A549 (cell line): ENCODE measurements at regions not wholly inside any gene's neighbourhood (a gene's known extent, or its start where the extent isn't known, plus 50 kb on each side); places are given as distances from the start of the nearest gene placed in this dataset.

ENCODE experiments used
- ATAC-seq, 2 experiments: fragments of 200-7000 bp in 1 of 2; fragments of >200 bp in 1 of 2; cut with Nextera tagmentation in 1 of 2; cut with Tn5 transposase in 1 of 2; 3 replicates each; pipeline versions ENCODE4 v1.8.0 to v1.9.1; 2018 to 2020; ENCODE audit warnings: mild to moderate bottlenecking in 1 of 2, moderate library complexity in 1 of 2
- CTCF ChIA-PET: fragments of 300-600 bp; sonication (Branson Sonifier 250); formaldehyde crosslinking; extraction: SDS; loops from one replicate; lab custom pipeline; 2021; ENCODE audit warnings: antibody characterized with exemption, inconsistent platforms; lab: Yijun Ruan, JAX
- POLR2A ChIA-PET: fragments of 350-600 bp; formaldehyde crosslinking; extraction: SDS; loops from one replicate; lab custom pipeline; 2021; ENCODE audit warnings: antibody characterized with exemption, inconsistent platforms; lab: Yijun Ruan, JAX
- DNase-seq, 2 experiments: peaks; one replicate each; pipeline versions ENCODE4 v3.0.0 to v3.0.0-alpha.2; 2011 to 2016; ENCODE audit warnings: low read depth in 1 of 2, low spot score in 1 of 2
- FAIRE-seq: peaks from 2 replicates; lab custom pipeline; 2011; peaks lifted over from hg19 to GRCh38; lab: Jason Lieb, UNC
- H3K27ac ChIP-seq, 2 experiments: fragments of >200 bp; sonication (Bioruptor Twin); formaldehyde crosslinking; 3 replicates each; pipeline ENCODE4 v1.5.1; 2016 to 2017
- H3K4me1 ChIP-seq: fragments of >200 bp; sonication (Bioruptor Twin); formaldehyde crosslinking; 3 replicates; pipeline ENCODE4 v1.6.1; 2016
- H3K4me2 ChIP-seq: fragments of >200 bp; sonication (Bioruptor Twin); formaldehyde crosslinking; 3 replicates; pipeline ENCODE4 v1.6.1; 2016
- H3K4me3 ChIP-seq: fragments of >200 bp; sonication (Bioruptor Twin); formaldehyde crosslinking; 3 replicates; pipeline ENCODE4 v1.5.1; 2016
- H3K9me3 ChIP-seq: fragments of >200 bp; sonication (Bioruptor Twin); formaldehyde crosslinking; 3 replicates; pipeline ENCODE4 v1.6.1; 2016
- ATOH8 ChIP-seq: fragments of 250-450 bp; sonication (Bioruptor Pico); IDR thresholded peaks from 2 replicates; pipeline ENCODE4 v1.5.0; 2020; ENCODE audit warnings: low read depth, mild to moderate bottlenecking, moderate library complexity
- CBX8 ChIP-seq: fragments of 200-600 bp; sonication (generic); IDR thresholded peaks from 2 replicates; pipeline ENCODE4 v1.6.1; 2016
- EHF ChIP-seq: fragments of 250-450 bp; sonication (Bioruptor Pico); IDR thresholded peaks from 2 replicates; pipeline ENCODE4 v1.5.0; 2020; ENCODE audit warnings: mild to moderate bottlenecking
- ESRRA ChIP-seq: fragments of 150-350 bp; IDR thresholded peaks from 2 replicates; pipeline ENCODE4 v1.6.1; 2014; ENCODE audit warnings: mild to moderate bottlenecking, low read length, borderline replicate concordance
- HOXB5 ChIP-seq: fragments of 250-450 bp; sonication (Bioruptor Pico); IDR thresholded peaks from 2 replicates; pipeline ENCODE4 v1.5.0; 2020; ENCODE audit warnings: mild to moderate bottlenecking, moderate library complexity
- JUN ChIP-seq, 2 experiments: fragments of >200 bp; sonication (Bioruptor Twin); formaldehyde crosslinking; IDR thresholded peaks; 2 replicates in 1 of 2; 3 replicates in 1 of 2; pipeline ENCODE4 v1.6.1; 2016 to 2017
- KDM5A ChIP-seq: fragments of 200-600 bp; sonication (generic); IDR thresholded peaks from 2 replicates; pipeline ENCODE4 v1.6.1; 2016; ENCODE audit warnings: antibody characterized with exemption, mild to moderate bottlenecking
- POLR2A ChIP-seq: IDR thresholded peaks from 2 replicates; pipeline ENCODE4 v1.6.1; 2012; ENCODE audit warnings: mild to moderate bottlenecking, low read length
- RAD21 ChIP-seq, 2 experiments: fragments of >200 bp in 1 of 2; sonication (Bioruptor Twin) in 1 of 2; formaldehyde crosslinking in 1 of 2; IDR thresholded peaks in 1 of 2; conservative IDR thresholded peaks in 1 of 2; 2 replicates in 1 of 2; 3 replicates in 1 of 2; pipeline ENCODE4 v1.6.1; 2012 to 2018; ENCODE audit warnings: inconsistent platforms in 1 of 2
- TP53 ChIP-seq: fragments of 250-450 bp; sonication (Bioruptor Pico); IDR thresholded peaks from 2 replicates; pipeline ENCODE4 v1.5.0; 2021; ENCODE audit warnings: mild to moderate bottlenecking, moderate library complexity
- USF2 ChIP-seq: fragments of 450-650 bp; IDR thresholded peaks from 2 replicates; pipeline ENCODE4 v1.6.1; 2014; ENCODE audit warnings: antibody characterized with exemption
- ZC3H11A ChIP-seq: fragments of 450-650 bp; IDR thresholded peaks from 2 replicates; pipeline ENCODE4 v1.6.1; 2014; ENCODE audit warnings: antibody characterized with exemption, mild to moderate bottlenecking
- ZNF302 ChIP-seq: fragments of 250-450 bp; sonication (Bioruptor Pico); IDR thresholded peaks from 2 replicates; pipeline ENCODE4 v1.9.0; 2021; ENCODE audit warnings: inconsistent platforms, mild to moderate bottlenecking, moderate library complexity
- WGBS: methylation state at CpG from one replicate; pipeline ENCODE4 v1.1.6; 2017; ENCODE audit errors: missing lambda C conversion rate; 5-methylcytosine and 5-hydroxymethylcytosine counted together
- TF ChIP-seq, protein P1 (sequence below): IDR thresholded peaks from 2 replicates; pipeline ENCODE4 v1.6.1; 2012; ENCODE audit warnings: low read depth, borderline replicate concordance
- TF ChIP-seq, protein P2 (sequence below): fragments of >200 bp; sonication (Bioruptor Twin); formaldehyde crosslinking; IDR thresholded peaks from 2 replicates; pipeline ENCODE4 v1.6.1; 2016
- TF ChIP-seq, protein P3 (sequence below): IDR thresholded peaks from 2 replicates; pipeline ENCODE4 v1.6.1; 2012
- TF ChIP-seq, protein P4 (sequence below): fragments of >200 bp; sonication (Bioruptor Twin); formaldehyde crosslinking; IDR thresholded peaks from 3 replicates; pipeline ENCODE4 v1.6.1; 2016

DNA sequence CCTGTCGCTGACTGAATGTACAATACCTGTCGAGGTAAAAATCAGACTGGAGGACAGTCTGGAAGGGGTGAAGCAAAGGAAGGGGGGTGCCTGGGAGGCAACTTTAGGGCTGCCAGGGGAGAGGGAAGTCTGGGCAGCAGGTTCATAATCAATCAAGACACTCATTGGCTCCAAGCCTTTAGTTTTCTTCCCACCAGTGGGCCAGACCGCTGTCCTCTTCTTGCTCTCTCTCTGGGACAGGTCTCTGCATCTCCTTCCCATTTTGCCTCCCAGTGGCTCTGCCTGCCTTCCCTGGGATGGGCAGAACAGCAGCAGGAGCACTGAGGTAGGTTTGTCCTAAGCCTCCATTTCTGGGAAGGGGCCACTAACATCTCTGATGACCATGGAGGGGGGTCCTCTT, 206.5 kb downstream of the TTC8 start:
- ChIA-PET POLR2A (no interaction called here), CTCF (no interaction called here)
- no peak for ATAC-seq
- no peak for DNase-seq
- no peak for FAIRE-seq
- no peaks in the 10 kb centered on the region for H3K9me3 ChIP-seq
- WGBS: 67% methylated on average over 3 of the region's 3 CpGs
- no peak overlapping the region for H3K4me3 ChIP-seq
- no peaks in the 10 kb centered on the region for H3K4me1 ChIP-seq
- TF ChIP-seq ZNF302 (CRISPR knock-in tag): no peak
- TF ChIP-seq, protein P1, sequence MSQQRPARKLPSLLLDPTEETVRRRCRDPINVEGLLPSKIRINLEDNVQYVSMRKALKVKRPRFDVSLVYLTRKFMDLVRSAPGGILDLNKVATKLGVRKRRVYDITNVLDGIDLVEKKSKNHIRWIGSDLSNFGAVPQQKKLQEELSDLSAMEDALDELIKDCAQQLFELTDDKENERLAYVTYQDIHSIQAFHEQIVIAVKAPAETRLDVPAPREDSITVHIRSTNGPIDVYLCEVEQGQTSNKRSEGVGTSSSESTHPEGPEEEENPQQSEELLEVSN: no peak
- TF ChIP-seq TP53 (CRISPR knock-in tag): no peak
- TF ChIP-seq, all 56 proteins: peak for 0
- no peak overlapping the region for H3K4me2 ChIP-seq
- no peak overlapping the region for H3K27ac ChIP-seq

- CTCF ChIA-PET: no interaction called here
- Histone ChIP-seq H3K9me3 (no peaks in the 10 kb centered on the region), H3K4me2 (no peak overlapping the region), H3K4me1 (no peaks in the 10 kb centered on the region), H3K4me3 (no peak overlapping the region), H3K27ac (no peak overlapping the region)
- FAIRE-seq (no peak), DNase-seq (peak in 1 of 2 experiments; percentile 26), ATAC-seq (no peak)
- TF ChIP-seq USF2 (peak; percentile 82), JUN (IDR thresholded peaks at IDR 0.05) (no peak)
- POLR2A ChIA-PET: no interaction called here
- 48% methylated on average over 7 of the region's 8 CpGs for WGBS
Observed at GRCh38 chr14:89032086-89032649, 207.7 kb downstream of the TTC8 start.

DNA sequence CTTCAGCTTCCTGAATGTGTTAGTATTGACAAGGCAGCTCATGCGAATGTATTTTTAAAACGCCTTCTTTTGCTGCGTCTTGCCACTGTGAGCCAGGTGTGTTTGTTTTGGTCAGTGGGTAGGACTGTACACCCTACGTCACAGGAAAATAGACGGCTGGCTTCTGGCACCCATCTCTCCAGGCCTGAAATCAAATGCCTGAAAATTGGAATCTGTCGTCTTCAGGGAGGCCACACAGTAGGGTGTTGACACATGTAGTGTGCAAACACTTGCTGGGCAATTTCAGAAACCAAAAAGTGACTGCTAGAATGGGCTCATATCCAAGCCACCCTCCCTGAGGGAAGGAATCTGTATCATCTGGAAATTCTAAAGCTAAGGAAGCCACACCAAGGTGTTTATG, 209.3 kb downstream of the TTC8 start:
- DNase-seq (no peak), ATAC-seq (no peak), FAIRE-seq (no peak)
- H3K4me1 ChIP-seq: no peaks in the 10 kb centered on the region
- no peaks in the 10 kb centered on the region for H3K9me3 ChIP-seq
- ChIA-PET POLR2A (no interaction called here), CTCF (interaction anchor here (0.8 to 1.6 kb wide), 3 partner anchors 75 to 939 kb away, joined by 3 to 4 read pairs (median 3); no protein-coding TSS in a partner anchor)
- H3K4me2 ChIP-seq: no peak overlapping the region
- no peak overlapping the region for H3K4me3 ChIP-seq
- H3K27ac ChIP-seq: no peak overlapping the region
- 66% methylated on average over 6 of the region's 6 CpGs for WGBS
- TF ChIP-seq, protein P2, sequence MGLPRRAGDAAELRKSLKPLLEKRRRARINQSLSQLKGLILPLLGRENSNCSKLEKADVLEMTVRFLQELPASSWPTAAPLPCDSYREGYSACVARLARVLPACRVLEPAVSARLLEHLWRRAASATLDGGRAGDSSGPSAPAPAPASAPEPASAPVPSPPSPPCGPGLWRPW: no peak
- TF ChIP-seq TP53 (CRISPR knock-in tag): no peak
- no peak for TF ChIP-seq HOXB5
- TF ChIP-seq, protein P3, sequence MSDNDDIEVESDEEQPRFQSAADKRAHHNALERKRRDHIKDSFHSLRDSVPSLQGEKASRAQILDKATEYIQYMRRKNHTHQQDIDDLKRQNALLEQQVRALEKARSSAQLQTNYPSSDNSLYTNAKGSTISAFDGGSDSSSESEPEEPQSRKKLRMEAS: no peak
- no peak for TF ChIP-seq ATOH8 (CRISPR knock-in tag)
- TF ChIP-seq EHF (CRISPR knock-in tag): no peak
- no peak for TF ChIP-seq CBX8
- no peak for TF ChIP-seq POLR2A
- TF ChIP-seq, all 56 proteins: peak for 0

- no peak for ATAC-seq
- ChIA-PET POLR2A (no interaction called here), CTCF (no interaction called here)
- whole genome bisulfite sequencing: 67% methylated on average over 3 of the region's 3 CpGs
- TF ChIP-seq ZC3H11A (no peak), ESRRA (no peak), EHF (CRISPR knock-in tag) (no peak), KDM5A (no peak), RAD21 (conservative IDR thresholded peaks at IDR 0.05 in 1 of 2, IDR thresholded peaks at IDR 0.05 in 1 of 2) (no peak)
- TF ChIP-seq, protein P4, sequence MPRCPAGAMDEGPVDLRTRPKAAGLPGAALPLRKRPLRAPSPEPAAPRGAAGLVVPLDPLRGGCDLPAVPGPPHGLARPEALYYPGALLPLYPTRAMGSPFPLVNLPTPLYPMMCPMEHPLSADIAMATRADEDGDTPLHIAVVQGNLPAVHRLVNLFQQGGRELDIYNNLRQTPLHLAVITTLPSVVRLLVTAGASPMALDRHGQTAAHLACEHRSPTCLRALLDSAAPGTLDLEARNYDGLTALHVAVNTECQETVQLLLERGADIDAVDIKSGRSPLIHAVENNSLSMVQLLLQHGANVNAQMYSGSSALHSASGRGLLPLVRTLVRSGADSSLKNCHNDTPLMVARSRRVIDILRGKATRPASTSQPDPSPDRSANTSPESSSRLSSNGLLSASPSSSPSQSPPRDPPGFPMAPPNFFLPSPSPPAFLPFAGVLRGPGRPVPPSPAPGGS: no peak
- no peak for FAIRE-seq
- Histone ChIP-seq H3K4me1 (peaks cover 10% of the 10 kb centered on the region), H3K27ac (no peak overlapping the region), H3K9me3 (no peaks in the 10 kb centered on the region), H3K4me2 (no peak overlapping the region), H3K4me3 (no peak overlapping the region)
- DNase-seq: no peak
Observed at GRCh38 chr14:89036371-89036770, 211.9 kb downstream of the TTC8 start.
